Loucy (cell line): ENCODE measurements at regions not wholly inside any gene's neighbourhood (a gene's known extent, or its start where the extent isn't known, plus 50 kb on each side); places are given as distances from the start of the nearest gene placed in this dataset.

Source experiments
- CTCF ChIP-seq: fragments of 200-600 bp; sonication (generic); conservative IDR thresholded peaks from 2 replicates; pipeline ENCODE4 v1.5.1; 2014; ENCODE audit warnings: mild to moderate bottlenecking, antibody characterized with exemption, low read length
- EZH2phosphoT487 ChIP-seq: fragments of 200-600 bp; IDR thresholded peaks from 2 replicates; pipeline ENCODE4 v1.6.1; 2018; ENCODE audit warnings: antibody characterized with exemption, mild to moderate bottlenecking, moderate library complexity, borderline replicate concordance

DNA sequence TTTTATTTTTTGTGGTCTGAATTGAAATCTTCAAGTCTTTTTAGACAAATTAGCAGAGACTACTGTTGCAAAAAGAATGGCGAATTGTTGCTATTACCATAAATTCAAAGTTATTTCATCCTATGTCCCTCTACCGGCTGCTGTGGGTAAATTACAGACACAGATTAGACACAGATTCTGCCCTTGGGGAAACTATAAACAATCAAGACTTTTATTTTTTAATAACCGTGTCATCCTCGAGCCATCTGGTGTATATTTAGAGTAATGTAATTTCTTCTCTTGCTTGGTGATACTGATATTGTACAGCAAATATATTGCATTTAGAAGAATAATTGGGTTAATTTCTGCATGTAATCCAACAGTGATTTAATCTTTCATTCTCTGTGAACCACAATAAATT, 228.0 kb upstream of the ADAMTSL1 start:
- TF ChIP-seq CTCF (no peak), EZH2phosphoT487 (no peak)
